GM23248 (cell line): ENCODE measurements at regions not wholly inside any gene's neighbourhood (a gene's known extent, or its start where the extent isn't known, plus 50 kb on each side); places are given as distances from the start of the nearest gene placed in this dataset.

Experiments used
- EZH2 ChIP-seq: fragments of 200-600 bp; sonication (generic); IDR thresholded peaks from 2 replicates; pipeline ENCODE4 v1.6.1; 2018; ENCODE audit warnings: antibody characterized with exemption, mild to moderate bottlenecking; ENCODE audit not compliant: insufficient read depth, poor library complexity, severe bottlenecking
- EZH2phosphoT487 ChIP-seq: fragments of 200-600 bp; sonication (generic); IDR thresholded peaks from 2 replicates; pipeline ENCODE4 v1.6.1; 2018; ENCODE audit warnings: antibody characterized with exemption, moderate library complexity, mild to moderate bottlenecking, low read depth; ENCODE audit not compliant: insufficient read depth

DNA sequence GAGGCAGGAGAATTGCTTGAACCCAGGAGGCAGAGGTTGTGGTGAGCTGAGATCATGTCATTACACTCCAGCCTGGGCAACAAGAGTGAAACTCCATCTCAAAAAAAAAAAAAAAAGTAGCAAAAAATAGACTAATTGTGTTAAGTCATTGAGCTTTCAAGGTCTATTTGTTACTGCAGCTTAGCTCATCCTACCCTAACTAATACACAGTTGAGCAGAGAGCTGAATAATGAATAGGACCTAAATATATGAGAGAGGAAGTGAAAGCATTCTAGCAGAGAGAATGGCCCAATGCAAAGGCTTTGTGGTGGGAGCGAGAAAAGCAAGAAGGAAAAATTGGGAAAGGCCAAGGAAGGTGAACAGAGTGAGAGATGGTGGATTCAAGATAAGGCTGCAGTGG lies 128.3 kb downstream of the AXIN2 start:
- TF ChIP-seq EZH2phosphoT487 = no peak
- TF ChIP-seq EZH2 = no peak
